HG02798 (cell line): ENCODE measurements at regions not wholly inside any gene's neighbourhood (a gene's known extent, or its start where the extent isn't known, plus 50 kb on each side); places are given as distances from the start of the nearest gene placed in this dataset.

Experiments
- ATAC-seq: cut with Tn5 transposase; IDR thresholded peaks from one replicate; pipeline ENCODE4 v1.9.1; 2021; ENCODE audit warnings: mild to moderate bottlenecking; ENCODE audit not compliant: unreplicated experiment, poor library complexity

DNA sequence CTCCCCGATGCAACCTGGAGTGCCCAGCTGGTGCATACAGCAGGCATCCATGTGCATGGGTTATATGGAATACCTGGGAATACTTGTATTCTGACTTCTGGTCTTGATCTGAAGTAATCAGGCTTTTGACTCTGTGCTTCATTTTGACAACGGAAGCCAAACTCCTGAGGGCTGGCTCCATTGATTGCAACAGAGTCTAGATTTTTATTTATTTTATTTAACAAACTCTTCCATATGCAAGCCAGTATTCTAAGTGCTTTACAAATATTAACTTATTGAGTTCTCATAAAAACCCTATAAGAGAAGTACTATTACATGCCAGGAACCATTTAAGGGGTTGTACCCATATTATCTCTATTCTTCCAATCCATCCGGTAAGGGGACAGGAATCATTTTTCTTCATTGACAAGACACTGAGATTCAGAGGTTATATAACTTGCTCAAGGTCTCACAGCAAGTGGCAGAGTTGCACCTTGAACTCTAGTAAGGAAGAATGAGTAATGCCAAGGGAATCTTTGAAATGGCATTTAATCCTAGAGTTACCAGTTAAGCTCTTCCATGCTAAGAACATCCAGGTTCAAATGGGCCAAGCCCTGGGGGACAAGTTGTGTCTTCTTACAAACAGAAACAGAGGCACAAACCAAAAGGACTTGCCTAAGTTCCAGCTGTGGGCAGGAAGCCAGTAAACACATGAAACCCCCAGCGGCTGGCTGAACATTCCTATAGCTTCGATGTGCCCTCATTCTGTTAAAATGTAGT lies 241.0 kb downstream of the WDR11 start:
- no peak for ATAC-seq

DNA sequence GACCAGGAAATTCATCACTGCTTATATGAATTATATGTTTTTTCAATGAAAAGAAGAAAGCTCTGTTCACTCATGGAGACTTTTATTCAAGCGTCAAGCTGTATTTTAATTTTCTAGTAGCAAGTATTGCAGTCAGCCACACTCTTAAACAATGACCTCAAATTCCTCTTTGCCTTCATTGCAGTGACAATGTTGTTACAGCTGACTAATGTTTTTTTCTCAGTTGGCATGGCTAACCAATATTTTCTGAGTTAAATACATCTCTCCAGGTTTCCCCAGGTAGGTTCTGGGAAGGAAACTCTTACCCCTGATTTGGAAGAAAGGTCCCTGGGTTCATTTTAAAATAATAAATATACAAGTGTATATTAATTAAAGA lies 241.5 kb downstream of the WDR11 start:
- no peak for ATAC-seq

GRCh38 chr10:121096617-121097431 lies 245.7 kb downstream of the WDR11 start:
- no peak for ATAC-seq

- no peak for ATAC-seq
Observed at GRCh38 chr10:121098211-121098610, 247.0 kb downstream of the WDR11 start.

DNA sequence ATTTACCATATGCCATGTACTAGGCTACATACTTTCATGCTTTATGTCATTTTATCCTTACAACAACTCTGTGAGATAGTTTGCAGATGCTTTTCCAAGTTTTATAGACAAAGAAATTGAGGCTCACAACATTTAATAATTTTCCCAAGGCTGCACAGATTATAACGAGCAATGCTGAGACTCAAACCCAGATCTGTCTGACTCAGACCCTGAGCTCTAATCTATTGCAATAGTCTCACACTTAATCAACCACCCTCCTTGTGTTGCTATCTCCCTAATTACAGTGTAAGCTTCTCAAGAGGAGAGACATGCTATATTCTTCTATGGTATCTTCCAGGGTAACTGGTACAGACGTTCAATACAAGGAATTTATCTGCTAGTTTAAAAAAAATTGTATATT lies 247.6 kb downstream of the WDR11 start:
- no peak for ATAC-seq

DNA sequence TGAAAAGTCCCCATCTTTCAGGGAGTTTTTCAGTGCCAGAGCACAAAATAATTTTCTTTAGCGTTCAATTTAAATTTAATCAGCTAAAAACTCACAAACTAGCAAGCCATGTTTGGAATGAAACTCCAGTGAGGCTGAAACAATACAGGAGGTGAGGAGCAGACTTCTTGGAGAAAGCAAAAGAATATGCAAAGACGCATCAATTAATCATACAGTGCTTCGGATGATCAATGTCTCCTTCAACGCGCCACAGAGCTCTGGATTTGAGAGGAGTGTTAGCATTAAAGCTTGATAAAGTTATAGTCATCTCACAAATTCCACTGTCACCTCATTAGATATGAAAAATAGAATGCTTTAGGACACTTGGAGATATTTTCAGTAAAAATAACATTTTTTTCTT lies 248.0 kb downstream of the WDR11 start:
- ATAC-seq, result no peak

- ATAC-seq, result no peak
Observed at GRCh38 chr10:121099592-121099991, 248.4 kb downstream of the WDR11 start.

DNA sequence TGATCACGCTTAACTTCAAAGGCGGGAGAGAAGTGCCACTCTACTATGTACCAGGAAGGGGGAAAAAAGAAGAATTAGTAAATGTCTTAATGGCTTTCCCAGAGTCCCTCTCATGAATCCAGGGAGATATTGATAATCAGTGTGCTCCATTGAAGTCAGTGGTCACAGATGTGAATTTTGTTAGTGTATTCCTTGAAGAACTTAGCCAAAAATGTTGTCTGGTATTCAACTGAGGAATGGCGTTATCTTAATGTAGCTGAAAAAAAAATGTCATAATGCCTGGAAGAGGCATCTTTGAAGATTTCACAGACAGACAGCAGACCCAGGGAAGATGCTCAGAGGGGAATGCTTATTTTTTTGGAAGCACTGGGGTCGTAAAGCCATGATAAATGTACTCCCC lies 250.4 kb downstream of the WDR11 start:
- no peak for ATAC-seq

- ATAC-seq, result no peak
Observed at GRCh38 chr10:121102706-121103105, 251.5 kb downstream of the WDR11 start.

- no peak for ATAC-seq
Observed at GRCh38 chr10:121104476-121105111, 253.4 kb downstream of the WDR11 start.

- ATAC-seq, result no peak
Observed at GRCh38 chr10:121106611-121107010, 255.4 kb downstream of the WDR11 start.

DNA sequence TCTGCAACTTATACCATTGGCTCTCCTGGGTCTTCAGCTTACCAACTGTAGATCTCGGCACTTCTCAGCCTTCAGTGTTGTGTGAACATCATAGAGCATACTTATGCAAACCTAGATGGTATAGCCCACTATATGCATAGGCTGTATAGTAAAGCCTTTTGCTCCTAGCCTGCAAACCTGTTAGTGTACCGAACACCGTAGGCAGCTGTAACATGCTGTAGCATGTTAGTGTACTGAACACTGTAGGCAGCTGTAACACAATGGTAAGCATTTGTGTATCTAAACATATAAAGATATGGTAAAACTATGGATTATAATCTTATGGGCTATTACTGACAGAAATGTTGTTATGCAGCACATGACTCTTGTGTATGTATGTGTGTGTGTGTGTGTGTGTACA lies 256.9 kb downstream of the WDR11 start:
- ATAC-seq, result no peak

DNA sequence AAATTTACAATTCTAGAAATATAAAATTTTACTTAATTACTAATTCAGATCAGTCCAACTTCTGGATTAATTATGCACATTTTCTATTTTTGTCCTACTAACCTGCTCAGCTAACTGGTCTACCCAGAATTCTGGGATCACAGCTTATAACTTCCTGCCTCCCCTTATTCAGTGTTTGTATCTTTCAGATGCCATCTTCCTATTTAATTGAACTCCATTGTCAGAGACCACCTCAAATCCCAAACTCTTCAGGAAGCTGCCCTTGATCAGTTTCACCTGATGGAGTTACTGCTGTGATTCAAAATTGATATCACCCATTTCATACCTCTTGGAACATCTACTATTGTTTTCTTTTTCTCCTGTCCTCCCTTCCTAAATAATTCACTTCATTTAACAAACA lies 259.2 kb downstream of the WDR11 start:
- no peak for ATAC-seq

- no peak for ATAC-seq
Observed at GRCh38 chr10:121112136-121112535, 261.0 kb downstream of the WDR11 start.

- ATAC-seq, result no peak
Observed at GRCh38 chr10:121112579-121113384, 261.6 kb downstream of the WDR11 start.

DNA sequence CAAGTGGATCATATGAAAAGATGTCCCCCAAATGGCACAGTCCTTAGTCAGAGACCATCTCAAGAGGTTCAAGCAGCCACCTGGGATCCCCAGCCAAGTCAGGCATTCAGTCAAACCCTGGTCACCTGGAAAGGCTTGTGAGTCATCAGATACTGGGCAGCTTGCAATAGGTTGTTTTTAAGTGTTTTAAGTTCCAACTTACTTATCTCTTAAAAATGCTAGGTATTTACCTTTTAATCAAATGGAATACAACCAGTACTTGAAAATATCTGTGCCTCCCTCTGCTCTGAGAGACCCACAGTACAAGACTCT lies 262.2 kb downstream of the WDR11 start:
- no peak for ATAC-seq

GRCh38 chr10:121113911-121114310 lies 262.7 kb downstream of the WDR11 start:
- ATAC-seq, result no peak

DNA sequence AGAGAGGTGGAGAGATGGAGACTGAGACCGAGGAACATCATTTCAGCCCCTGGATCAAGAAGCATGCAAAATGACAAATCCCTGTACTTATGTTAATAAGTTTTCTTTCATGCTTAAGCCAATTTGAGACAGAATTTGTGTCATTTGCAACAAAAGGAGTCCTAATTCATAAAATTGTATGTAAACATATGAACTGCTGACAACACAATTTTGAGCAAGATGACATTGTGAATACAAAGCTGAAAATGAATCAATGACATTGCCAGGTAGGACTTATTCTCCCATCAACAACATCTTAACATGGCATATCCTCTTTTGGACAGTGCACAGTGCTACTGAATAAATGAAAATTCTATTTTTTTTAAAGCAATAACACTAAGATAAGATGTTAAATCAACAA lies 264.0 kb downstream of the WDR11 start:
- ATAC-seq, result no peak

DNA sequence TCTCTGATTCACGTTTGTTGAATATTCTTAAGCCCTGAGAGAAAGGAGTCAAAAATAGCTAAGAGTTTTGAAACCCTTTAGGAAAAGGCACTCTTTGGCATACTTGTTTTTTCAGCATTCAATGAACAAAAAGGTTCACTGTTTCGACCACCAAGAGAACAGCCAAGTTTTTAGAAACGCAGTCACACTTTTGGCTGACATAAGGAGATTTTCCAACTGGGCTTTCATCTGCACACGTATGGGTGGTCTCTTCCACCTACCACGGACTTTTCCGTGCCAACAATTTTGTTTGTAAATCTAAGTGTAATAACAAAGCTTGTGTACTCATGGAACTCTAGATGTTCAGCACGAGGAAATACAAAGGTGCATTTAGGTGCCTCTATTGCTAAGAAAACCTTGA lies 270.3 kb downstream of the WDR11 start:
- ATAC-seq, result no peak

DNA sequence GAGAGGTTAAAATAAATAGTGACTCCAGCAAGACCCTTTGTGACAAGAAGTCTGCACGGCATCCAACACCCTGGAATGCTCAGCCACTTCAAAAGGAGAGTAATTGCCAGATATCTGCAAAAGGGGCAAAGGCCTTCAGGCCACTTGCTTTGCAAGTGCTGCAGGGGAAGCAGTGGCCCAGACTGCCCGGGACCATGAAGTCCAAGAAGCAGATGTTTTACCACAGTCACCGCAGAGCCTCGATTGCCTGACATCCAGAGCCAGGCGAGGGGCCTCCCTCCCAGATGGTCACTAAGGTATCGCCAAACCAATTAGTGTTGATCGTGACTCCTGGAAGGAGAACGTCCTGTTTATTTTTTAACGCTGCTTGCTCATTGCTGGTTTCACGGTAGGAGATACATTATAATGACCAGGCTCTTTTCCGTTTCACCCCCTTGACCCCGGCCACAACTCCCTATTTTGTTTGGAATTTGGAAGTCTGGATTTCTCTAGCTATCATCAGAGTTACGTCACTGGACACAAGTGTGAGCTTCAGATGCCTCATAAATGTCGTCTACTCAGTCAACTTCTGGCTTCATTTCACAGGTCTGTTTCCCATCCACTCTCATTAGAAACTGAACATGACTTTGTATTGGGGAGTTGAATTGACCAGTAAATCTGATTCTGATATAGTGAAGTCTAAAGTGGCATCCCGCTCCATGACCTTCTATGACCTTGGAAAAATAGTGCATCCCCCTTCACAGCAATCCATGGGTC lies 276.2 kb downstream of the WDR11 start:
- ATAC-seq, result no peak
